Caco-2 (cell line): ENCODE measurements at regions not wholly inside any gene's neighbourhood (a gene's known extent, or its start where the extent isn't known, plus 50 kb on each side); places are given as distances from the start of the nearest gene placed in this dataset.

Experiments used
- BruUV-seq: library from RNA; stranded (reverse); fragments of 400-500 nt; replicated peaks from 2 replicates; lab custom pipeline; 2021; lab: Mats Ljungman, UMichigan
- CTCF ChIA-PET: fragments of 300-600 bp; sonication (Branson Sonifier 250); formaldehyde crosslinking; loops from one replicate; lab custom pipeline; 2022; ENCODE audit warnings: antibody characterized with exemption; lab: Charles Lee
- POLR2A ChIA-PET: fragments of 300-600 bp; sonication (Branson Sonifier 250); formaldehyde crosslinking; loops from one replicate; lab custom pipeline; 2022; ENCODE audit warnings: antibody characterized with exemption; lab: Charles Lee
- DNase-seq, 2 experiments: peaks; one replicate each; pipeline versions ENCODE4 v3.0.0 to v3.0.0-alpha.2; 2020 to 2022
- H3K27me3 ChIP-seq: replicated peaks from 2 replicates; pipeline ENCODE4 v1.6.0; 2011; ENCODE audit warnings: low read length; ENCODE audit not compliant: control insufficient read depth, insufficient read depth
- H3K36me3 ChIP-seq: 2 replicates; pipeline ENCODE4 v1.5.1; 2011; ENCODE audit warnings: low read length; ENCODE audit not compliant: control insufficient read depth, insufficient read depth
- H3K4me1 ChIP-seq: fragments of 250-450 bp; sonication (Bioruptor Pico); 2 replicates; pipeline ENCODE4 v1.5.1; 2020; ENCODE audit warnings: mild to moderate bottlenecking
- H3K4me3 ChIP-seq: 2 replicates; pipeline ENCODE4 v1.5.1; 2011; ENCODE audit warnings: low read depth, mild to moderate bottlenecking, control low read depth, low read length
- H3K9me3 ChIP-seq: fragments of 250-450 bp; sonication (Bioruptor Pico); 2 replicates; pipeline ENCODE4 v1.5.1; 2020; ENCODE audit warnings: mild to moderate bottlenecking, moderate library complexity
- H3K27ac Mint-ChIP-seq: one replicate; pipeline ENCODE4 v1.8.0; 2022; ENCODE audit warnings: mixed read lengths; ENCODE audit not compliant: unreplicated experiment
- H3K27me3 Mint-ChIP-seq: one replicate; pipeline ENCODE4 v1.8.0; 2022; ENCODE audit warnings: mixed read lengths; ENCODE audit not compliant: insufficient read depth, unreplicated experiment
- H3K36me3 Mint-ChIP-seq: one replicate; pipeline ENCODE4 v1.8.0; 2022; ENCODE audit warnings: mild to moderate bottlenecking, mixed read lengths; ENCODE audit not compliant: insufficient read depth, unreplicated experiment
- H3K4me1 Mint-ChIP-seq: one replicate; pipeline ENCODE4 v1.8.0; 2022; ENCODE audit warnings: low read depth, mixed read lengths; ENCODE audit not compliant: unreplicated experiment
- H3K4me3 Mint-ChIP-seq: one replicate; pipeline ENCODE4 v1.8.0; 2022; ENCODE audit warnings: mild to moderate bottlenecking, moderate library complexity, mixed read lengths; ENCODE audit not compliant: unreplicated experiment
- H3K9me3 Mint-ChIP-seq: one replicate; pipeline ENCODE4 v1.8.0; 2022; ENCODE audit warnings: mixed read lengths; ENCODE audit not compliant: unreplicated experiment
- CTCF ChIP-seq, 2 experiments: fragments of 200-600 bp in 1 of 2; IDR thresholded peaks; 1 replicate in 1 of 2; 2 replicates in 1 of 2; pipeline versions ENCODE4 v1.5.1 to v1.8.0; 2011 to 2022; ENCODE audit warnings: antibody characterized with exemption in 1 of 2, control low read depth in 1 of 2, inconsistent platforms in 1 of 2, low read depth in 1 of 2, low read length in 1 of 2, mild to moderate bottlenecking in 1 of 2, moderate library complexity in 1 of 2; ENCODE audit not compliant: insufficient read depth in 1 of 2, severe bottlenecking in 1 of 2, unreplicated experiment in 1 of 2
- intact Hi-C: fragments of 100-400 bp; cut with micrococcal nuclease; formaldehyde crosslinking; loops from one replicate; pipeline ENCODE4 v1.10.0; 2022; ENCODE audit not compliant: unreplicated experiment

DNA sequence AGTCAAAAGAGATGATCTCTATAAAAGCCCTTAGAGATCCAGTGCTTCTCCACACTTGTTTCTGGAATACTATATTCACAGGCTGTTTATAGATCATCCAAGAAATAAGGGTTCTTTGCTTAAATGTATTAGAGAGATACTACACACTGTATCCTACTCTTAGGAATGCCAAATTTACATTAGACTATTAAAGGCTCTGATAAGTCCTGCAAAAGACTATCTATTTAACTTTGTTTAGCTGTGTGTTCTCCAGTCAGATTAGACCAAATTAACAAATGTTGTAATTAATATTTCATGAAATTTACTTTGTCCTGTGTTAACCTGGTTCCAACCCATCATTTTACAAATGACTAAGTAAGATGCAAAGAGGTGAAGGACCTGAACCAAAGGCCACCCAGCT, 260.5 kb upstream of the ZIC3 start:
- Mint-ChIP-seq H3K9me3 (no peaks in the 10 kb centered on the region), H3K4me3 (no peak overlapping the region), H3K4me1 (no peaks in the 10 kb centered on the region), H3K27ac (no peak overlapping the region), H3K27me3 (no peaks in the 10 kb centered on the region), H3K36me3 (no peaks in the 10 kb centered on the region)
- H3K27me3 ChIP-seq, result no peaks in the 10 kb centered on the region
- BruUV-seq, result no TSS peak
- no peaks in the 10 kb centered on the region for H3K4me1 ChIP-seq
- H3K36me3 ChIP-seq, result no peaks in the 10 kb centered on the region
- no peak overlapping the region for H3K4me3 ChIP-seq
- ChIA-PET CTCF (no interaction called here), POLR2A (no interaction called here)
- no peak for DNase-seq
- TF ChIP-seq CTCF (IDR thresholded peaks at IDR 0.05; ENCODE audit: insufficient read depth in 1 of 2, low read depth in 1 of 2, low read length in 1 of 2, severe bottlenecking in 1 of 2, unreplicated experiment in 1 of 2), result no peak
- intact Hi-C loops, result no loop called here
- H3K9me3 ChIP-seq, result no peaks in the 10 kb centered on the region

- no peaks in the 10 kb centered on the region for H3K36me3 Mint-ChIP-seq
- ChIA-PET POLR2A (no interaction called here), CTCF (no interaction called here)
- no peaks in the 10 kb centered on the region for H3K27me3 ChIP-seq
- no peaks in the 10 kb centered on the region for H3K9me3 ChIP-seq
- H3K9me3 Mint-ChIP-seq, result peaks cover 9% of the 10 kb centered on the region
- TF ChIP-seq CTCF (IDR thresholded peaks at IDR 0.05; ENCODE audit: insufficient read depth in 1 of 2, low read depth in 1 of 2, low read length in 1 of 2, severe bottlenecking in 1 of 2, unreplicated experiment in 1 of 2), result no peak
- peaks cover 2% of the 10 kb centered on the region for H3K27me3 Mint-ChIP-seq
- no peaks in the 10 kb centered on the region for H3K36me3 ChIP-seq
- no peak overlapping the region for H3K27ac Mint-ChIP-seq
- intact Hi-C loops, result no loop called here
- DNase-seq, result no peak
- no TSS peak for BruUV-seq
- H3K4me3 Mint-ChIP-seq, result no peak overlapping the region
- no peak overlapping the region for H3K4me3 ChIP-seq
- H3K4me1 Mint-ChIP-seq, result no peaks in the 10 kb centered on the region
- H3K4me1 ChIP-seq, result no peaks in the 10 kb centered on the region
Measured at GRCh38 chrX:137297167-137297566, 263.4 kb upstream of the GPR101 start.

DNA sequence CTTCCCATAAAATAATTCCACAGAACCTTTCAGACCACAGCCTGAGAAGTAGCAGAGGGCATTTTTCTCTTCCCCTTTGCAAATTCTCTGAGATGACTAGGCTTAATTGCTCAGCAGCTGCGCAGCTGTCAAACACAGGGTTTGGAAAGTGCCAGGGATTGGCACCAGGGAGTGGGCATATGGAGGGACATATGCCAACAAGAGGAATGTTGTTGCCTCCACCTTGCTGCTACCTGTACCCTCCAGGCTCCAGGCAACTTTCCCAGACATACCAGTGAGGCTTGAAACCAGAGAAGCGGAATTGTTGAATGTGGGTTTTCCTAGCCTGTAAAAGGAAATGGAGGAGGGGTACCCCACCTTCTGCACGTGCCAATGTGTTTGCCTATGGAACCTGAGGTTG, 256.2 kb upstream of the GPR101 start:
- ChIA-PET POLR2A (no interaction called here), CTCF (no interaction called here)
- Mint-ChIP-seq H3K4me1 (no peaks in the 10 kb centered on the region), H3K4me3 (no peak overlapping the region), H3K9me3 (peaks cover 9% of the 10 kb centered on the region), H3K36me3 (no peaks in the 10 kb centered on the region), H3K27me3 (peaks cover 2% of the 10 kb centered on the region), H3K27ac (no peak overlapping the region)
- intact Hi-C loops, result no loop called here
- no peaks in the 10 kb centered on the region for H3K36me3 ChIP-seq
- H3K4me1 ChIP-seq, result no peaks in the 10 kb centered on the region
- no TSS peak for BruUV-seq
- H3K4me3 ChIP-seq, result no peak overlapping the region
- DNase-seq, result no peak
- no peaks in the 10 kb centered on the region for H3K9me3 ChIP-seq
- no peaks in the 10 kb centered on the region for H3K27me3 ChIP-seq
- no peak for TF ChIP-seq CTCF (IDR thresholded peaks at IDR 0.05; ENCODE audit: insufficient read depth in 1 of 2, low read depth in 1 of 2, low read length in 1 of 2, severe bottlenecking in 1 of 2, unreplicated experiment in 1 of 2)
